ENCODE measurements at regions not wholly inside any gene's neighbourhood (a gene's known extent, or its start where the extent isn't known, plus 50 kb on each side); places are given as distances from the start of the nearest gene placed in this dataset.

DNA sequence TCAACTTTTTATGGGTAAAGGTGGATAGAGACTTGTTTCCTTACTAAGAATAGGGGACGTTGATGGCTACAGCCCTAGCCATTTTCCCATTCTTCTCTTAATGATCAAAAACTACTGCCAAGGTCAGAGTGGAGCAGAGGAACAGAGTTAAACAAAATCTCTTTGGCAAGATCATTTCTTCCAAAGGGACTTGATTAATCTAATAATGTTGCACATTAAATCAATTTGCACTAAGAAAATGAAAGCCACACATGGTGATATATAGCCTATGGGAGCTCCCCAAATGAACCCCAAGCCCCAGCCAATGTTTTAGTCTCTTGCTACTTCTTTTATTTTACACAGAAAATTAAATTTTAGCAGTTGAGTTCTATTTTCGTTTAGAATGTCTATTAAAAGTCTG lies 954.5 kb upstream of the SOX9 start:
- TF ChIP-seq POLR2A (IDR thresholded peaks at IDR 0.05; ENCODE audit: low read depth, low read length) (no peak), POLR2AphosphoS5 (IDR thresholded peaks at IDR 0.05; ENCODE audit: insufficient read depth, low read depth, low read length) (no peak), FOS (IDR thresholded peaks at IDR 0.05; ENCODE audit: borderline replicate concordance, insufficient read depth, low read length) (no peak)
- TF ChIP-seq, protein P1, sequence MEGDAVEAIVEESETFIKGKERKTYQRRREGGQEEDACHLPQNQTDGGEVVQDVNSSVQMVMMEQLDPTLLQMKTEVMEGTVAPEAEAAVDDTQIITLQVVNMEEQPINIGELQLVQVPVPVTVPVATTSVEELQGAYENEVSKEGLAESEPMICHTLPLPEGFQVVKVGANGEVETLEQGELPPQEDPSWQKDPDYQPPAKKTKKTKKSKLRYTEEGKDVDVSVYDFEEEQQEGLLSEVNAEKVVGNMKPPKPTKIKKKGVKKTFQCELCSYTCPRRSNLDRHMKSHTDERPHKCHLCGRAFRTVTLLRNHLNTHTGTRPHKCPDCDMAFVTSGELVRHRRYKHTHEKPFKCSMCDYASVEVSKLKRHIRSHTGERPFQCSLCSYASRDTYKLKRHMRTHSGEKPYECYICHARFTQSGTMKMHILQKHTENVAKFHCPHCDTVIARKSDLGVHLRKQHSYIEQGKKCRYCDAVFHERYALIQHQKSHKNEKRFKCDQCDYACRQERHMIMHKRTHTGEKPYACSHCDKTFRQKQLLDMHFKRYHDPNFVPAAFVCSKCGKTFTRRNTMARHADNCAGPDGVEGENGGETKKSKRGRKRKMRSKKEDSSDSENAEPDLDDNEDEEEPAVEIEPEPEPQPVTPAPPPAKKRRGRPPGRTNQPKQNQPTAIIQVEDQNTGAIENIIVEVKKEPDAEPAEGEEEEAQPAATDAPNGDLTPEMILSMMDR (IDR thresholded peaks at IDR 0.05; ENCODE audit: extremely low read depth in 1 of 2, insufficient read depth in 1 of 2, low read depth in 1 of 2, low read length in 2 of 2) = no peak
- CTCF ChIA-PET = no interaction called here
- no peak for DNase-seq (ENCODE audit: low read depth, low spot score)
- intact Hi-C loops (cut with micrococcal nuclease) = no loop called here
- Histone ChIP-seq H3K4me1 (ENCODE audit: control insufficient read depth, extremely low read depth, insufficient read depth, low read length) (no peaks in the 10 kb centered on the region), H3K9me1 (replicated peaks; ENCODE audit: control insufficient read depth, extremely low read depth, insufficient read depth, low read length) (no peaks in the 10 kb centered on the region), H3K79me2 (ENCODE audit: control insufficient read depth, insufficient read depth, low read length) (no peaks in the 10 kb centered on the region), H3K27ac (ENCODE audit: insufficient read depth, low read depth, low read length) (no peak overlapping the region), H4K20me1 (replicated peaks; ENCODE audit: control insufficient read depth, extremely low read depth, insufficient read depth, low read length) (no peaks in the 10 kb centered on the region), H3K36me3 (ENCODE audit: control insufficient read depth in 2 of 2, extremely low read depth in 1 of 2, insufficient read depth in 2 of 2, low read length in 2 of 2) (no peaks in the 10 kb centered on the region), H2AFZ (ENCODE audit: low read depth, low read length) (no peak overlapping the region), H3K27me3 (ENCODE audit: control insufficient read depth in 2 of 2, insufficient read depth in 2 of 2, low read length in 2 of 2) (no peaks in the 10 kb centered on the region), H3K9me3 (replicated peaks; ENCODE audit: control insufficient read depth, insufficient read depth, low read length) (peaks cover 5% of the 10 kb centered on the region), H3K4me2 (ENCODE audit: insufficient read depth, low read length) (no peak overlapping the region), H3K4me3 (replicated peaks in 1 of 3; ENCODE audit: insufficient read depth in 1 of 3, low read depth in 1 of 3, low read length in 3 of 3) (no peak overlapping the region), H3K9ac (replicated peaks; ENCODE audit: extremely low read depth, insufficient read depth, low read length) (no peak overlapping the region)
- no peak for FAIRE-seq
- POLR2A ChIA-PET = no interaction called here
- dilution Hi-C loops (cut with MboI; ENCODE audit: extremely low pct_ligation_motif_present, low sequenced_read_pairs) = no loop called here
- no TSS peak for BruUV-seq (replicated peaks)

DNA sequence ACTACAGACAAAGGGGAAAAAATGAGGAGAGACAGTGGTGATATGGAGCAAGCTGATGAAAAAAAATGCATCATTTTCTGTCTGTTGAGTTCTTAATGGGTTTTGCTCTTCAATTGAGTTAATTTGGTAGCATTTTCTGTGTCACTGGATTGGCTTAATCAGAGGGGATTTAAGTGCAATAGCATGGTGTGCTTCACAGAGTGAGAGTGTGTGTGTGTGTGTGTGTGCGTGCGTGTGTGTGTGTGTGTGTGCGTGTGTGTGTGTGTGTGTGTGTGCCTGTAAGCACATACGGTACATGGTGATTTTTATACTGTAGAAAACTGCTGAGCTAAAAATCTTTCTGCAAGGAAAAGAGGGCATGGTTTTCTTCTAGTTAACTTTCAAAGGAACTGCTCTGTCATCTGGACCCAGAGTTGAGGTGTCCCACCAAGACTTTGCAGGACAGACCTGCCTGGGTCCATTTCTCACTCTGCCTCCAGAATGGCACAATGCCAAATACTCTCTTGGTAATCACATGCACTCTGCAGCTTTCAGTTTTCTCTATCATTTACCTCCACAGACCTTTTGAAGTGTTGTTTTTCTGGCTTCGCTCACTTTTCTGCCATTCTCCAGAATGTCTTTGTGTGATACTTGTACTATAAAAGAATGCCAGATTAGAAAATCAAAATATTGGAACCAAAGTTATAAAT lies 952.6 kb upstream of the SOX9 start:
- intact Hi-C loops (cut with micrococcal nuclease) = no loop called here
- ChIA-PET CTCF (no interaction called here), POLR2A (no interaction called here)
- no peak overlapping the region for H2AFZ ChIP-seq (ENCODE audit: low read depth, low read length)
- no peaks in the 10 kb centered on the region for H4K20me1 ChIP-seq (replicated peaks; ENCODE audit: control insufficient read depth, extremely low read depth, insufficient read depth, low read length)
- dilution Hi-C loops (cut with MboI; ENCODE audit: extremely low pct_ligation_motif_present, low sequenced_read_pairs) = no loop called here
- FAIRE-seq (no peak), DNase-seq (ENCODE audit: low read depth, low spot score) (no peak)
- H3K9me3 ChIP-seq (replicated peaks; ENCODE audit: control insufficient read depth, insufficient read depth, low read length) = no peaks in the 10 kb centered on the region
- BruUV-seq (replicated peaks) = no TSS peak
- TF ChIP-seq EZH2 (IDR thresholded peaks at IDR 0.05; ENCODE audit: borderline replicate concordance, low read depth, low read length, severe bottlenecking) (no peak), JUN (IDR thresholded peaks at IDR 0.05; ENCODE audit: borderline replicate concordance, insufficient read depth, insufficient read length, low read depth) (no peak), POLR2AphosphoS5 (IDR thresholded peaks at IDR 0.05; ENCODE audit: insufficient read depth, low read depth, low read length) (no peak), GATA2 (IDR thresholded peaks at IDR 0.05; ENCODE audit: insufficient read depth, insufficient read length, low read depth, low read length) (no peak), POLR2A (IDR thresholded peaks at IDR 0.05; ENCODE audit: low read depth, low read length) (no peak), FOS (IDR thresholded peaks at IDR 0.05; ENCODE audit: borderline replicate concordance, insufficient read depth, low read length) (no peak), MYC (IDR thresholded peaks at IDR 0.05; ENCODE audit: low read depth, low read length) (no peak)
- TF ChIP-seq, protein P2, sequence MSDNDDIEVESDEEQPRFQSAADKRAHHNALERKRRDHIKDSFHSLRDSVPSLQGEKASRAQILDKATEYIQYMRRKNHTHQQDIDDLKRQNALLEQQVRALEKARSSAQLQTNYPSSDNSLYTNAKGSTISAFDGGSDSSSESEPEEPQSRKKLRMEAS (IDR thresholded peaks at IDR 0.05; ENCODE audit: insufficient read depth, insufficient read length) = no peak
- TF ChIP-seq, protein P1 (IDR thresholded peaks at IDR 0.05; ENCODE audit: extremely low read depth in 1 of 2, insufficient read depth in 1 of 2, low read depth in 1 of 2, low read length in 2 of 2) = no peak
- no peaks in the 10 kb centered on the region for H3K9me1 ChIP-seq (replicated peaks; ENCODE audit: control insufficient read depth, extremely low read depth, insufficient read depth, low read length)
- H3K9ac ChIP-seq (replicated peaks; ENCODE audit: extremely low read depth, insufficient read depth, low read length) = no peak overlapping the region
- no peak overlapping the region for H3K27ac ChIP-seq (ENCODE audit: insufficient read depth, low read depth, low read length)
- no peak overlapping the region for H3K4me3 ChIP-seq (replicated peaks in 1 of 3; ENCODE audit: insufficient read depth in 1 of 3, low read depth in 1 of 3, low read length in 3 of 3)
- no peaks in the 10 kb centered on the region for H3K79me2 ChIP-seq (ENCODE audit: control insufficient read depth, insufficient read depth, low read length)
- H3K27me3 ChIP-seq (ENCODE audit: control insufficient read depth in 2 of 2, insufficient read depth in 2 of 2, low read length in 2 of 2) = no peaks in the 10 kb centered on the region
- no peaks in the 10 kb centered on the region for H3K4me1 ChIP-seq (ENCODE audit: control insufficient read depth, extremely low read depth, insufficient read depth, low read length)
- H3K4me2 ChIP-seq (ENCODE audit: insufficient read depth, low read length) = no peak overlapping the region
- H3K36me3 ChIP-seq (ENCODE audit: control insufficient read depth in 2 of 2, extremely low read depth in 1 of 2, insufficient read depth in 2 of 2, low read length in 2 of 2) = no peaks in the 10 kb centered on the region

All from endothelial cell of umbilical vein (primary cell).